HL-60 (cell line): ENCODE measurements at regions not wholly inside any gene's neighbourhood (a gene's known extent, or its start where the extent isn't known, plus 50 kb on each side); places are given as distances from the start of the nearest gene placed in this dataset.

Experiments used
- DNase-seq, 2 experiments: peaks; one replicate each; pipeline ENCODE4 v3.0.0-alpha.2; 2010 to 2020; ENCODE audit warnings: low read depth in 1 of 2, low spot score in 1 of 2
- H3K27ac ChIP-seq: fragments of 250-450 bp; sonication (Bioruptor Pico); replicated peaks from 2 replicates; pipeline ENCODE4 v1.5.1; 2020; ENCODE audit warnings: mild to moderate bottlenecking, moderate library complexity
- H3K27me3 ChIP-seq: fragments of 250-450 bp; sonication (Bioruptor Pico); 2 replicates; pipeline ENCODE4 v1.5.1; 2021; ENCODE audit warnings: mild to moderate bottlenecking, moderate library complexity; ENCODE audit not compliant: insufficient read depth, poor library complexity, severe bottlenecking
- H3K4me3 ChIP-seq: replicated peaks from 2 replicates; pipeline ENCODE4 v1.5.1; 2011; ENCODE audit warnings: mild to moderate bottlenecking, control low read depth, low read length; ENCODE audit not compliant: insufficient read depth
- CTCF ChIP-seq: IDR thresholded peaks from one replicate; pipeline ENCODE4 v1.5.1; 2011; ENCODE audit warnings: low read length, control low read depth, inconsistent platforms; ENCODE audit not compliant: insufficient read depth
- GABPA ChIP-seq: IDR thresholded peaks from 2 replicates; pipeline ENCODE4 v1.6.1; 2012; ENCODE audit warnings: low read depth
- POLR2AphosphoS5 ChIP-seq: IDR thresholded peaks from 2 replicates; pipeline ENCODE4 v1.6.1; 2012; ENCODE audit warnings: low read depth
- SPI1 ChIP-seq: IDR thresholded peaks from 2 replicates; pipeline ENCODE4 v1.6.1; 2012; ENCODE audit warnings: low read depth, mild to moderate bottlenecking, borderline replicate concordance
- TF ChIP-seq, protein P1 (sequence below): IDR thresholded peaks from 2 replicates; pipeline ENCODE4 v1.6.1; 2012; ENCODE audit warnings: low read depth; ENCODE audit not compliant: insufficient replicate concordance

DNA sequence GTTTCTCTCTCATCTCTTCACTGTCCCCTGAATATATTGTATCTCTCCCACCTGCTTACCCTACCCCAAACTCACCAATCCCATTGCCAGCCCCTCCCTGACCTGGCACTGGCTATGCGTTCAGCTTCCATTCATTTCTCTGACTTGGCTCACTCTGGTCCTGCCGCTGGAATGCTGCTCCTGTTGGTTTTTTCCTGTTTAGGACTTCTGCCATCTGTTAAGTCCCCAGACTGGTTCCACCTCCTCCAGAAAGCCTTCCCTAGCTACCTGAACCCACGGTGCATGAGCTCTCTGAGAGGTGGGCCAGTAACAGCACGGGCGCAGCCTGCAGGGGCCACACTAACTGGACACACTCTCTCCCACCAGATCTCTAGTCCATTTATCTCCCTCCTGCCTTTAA lies 80.2 kb downstream of the HIF1AN start:
- Histone ChIP-seq H3K27me3 (peaks cover 9% of the 10 kb centered on the region), H3K27ac (no peak overlapping the region), H3K4me3 (no peak overlapping the region)
- TF ChIP-seq GABPA: no peak
- TF ChIP-seq SPI1: no peak
- TF ChIP-seq CTCF: no peak
- TF ChIP-seq, protein P1, sequence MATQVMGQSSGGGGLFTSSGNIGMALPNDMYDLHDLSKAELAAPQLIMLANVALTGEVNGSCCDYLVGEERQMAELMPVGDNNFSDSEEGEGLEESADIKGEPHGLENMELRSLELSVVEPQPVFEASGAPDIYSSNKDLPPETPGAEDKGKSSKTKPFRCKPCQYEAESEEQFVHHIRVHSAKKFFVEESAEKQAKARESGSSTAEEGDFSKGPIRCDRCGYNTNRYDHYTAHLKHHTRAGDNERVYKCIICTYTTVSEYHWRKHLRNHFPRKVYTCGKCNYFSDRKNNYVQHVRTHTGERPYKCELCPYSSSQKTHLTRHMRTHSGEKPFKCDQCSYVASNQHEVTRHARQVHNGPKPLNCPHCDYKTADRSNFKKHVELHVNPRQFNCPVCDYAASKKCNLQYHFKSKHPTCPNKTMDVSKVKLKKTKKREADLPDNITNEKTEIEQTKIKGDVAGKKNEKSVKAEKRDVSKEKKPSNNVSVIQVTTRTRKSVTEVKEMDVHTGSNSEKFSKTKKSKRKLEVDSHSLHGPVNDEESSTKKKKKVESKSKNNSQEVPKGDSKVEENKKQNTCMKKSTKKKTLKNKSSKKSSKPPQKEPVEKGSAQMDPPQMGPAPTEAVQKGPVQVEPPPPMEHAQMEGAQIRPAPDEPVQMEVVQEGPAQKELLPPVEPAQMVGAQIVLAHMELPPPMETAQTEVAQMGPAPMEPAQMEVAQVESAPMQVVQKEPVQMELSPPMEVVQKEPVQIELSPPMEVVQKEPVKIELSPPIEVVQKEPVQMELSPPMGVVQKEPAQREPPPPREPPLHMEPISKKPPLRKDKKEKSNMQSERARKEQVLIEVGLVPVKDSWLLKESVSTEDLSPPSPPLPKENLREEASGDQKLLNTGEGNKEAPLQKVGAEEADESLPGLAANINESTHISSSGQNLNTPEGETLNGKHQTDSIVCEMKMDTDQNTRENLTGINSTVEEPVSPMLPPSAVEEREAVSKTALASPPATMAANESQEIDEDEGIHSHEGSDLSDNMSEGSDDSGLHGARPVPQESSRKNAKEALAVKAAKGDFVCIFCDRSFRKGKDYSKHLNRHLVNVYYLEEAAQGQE: no peak
- TF ChIP-seq POLR2AphosphoS5: no peak
- DNase-seq: no peak

DNA sequence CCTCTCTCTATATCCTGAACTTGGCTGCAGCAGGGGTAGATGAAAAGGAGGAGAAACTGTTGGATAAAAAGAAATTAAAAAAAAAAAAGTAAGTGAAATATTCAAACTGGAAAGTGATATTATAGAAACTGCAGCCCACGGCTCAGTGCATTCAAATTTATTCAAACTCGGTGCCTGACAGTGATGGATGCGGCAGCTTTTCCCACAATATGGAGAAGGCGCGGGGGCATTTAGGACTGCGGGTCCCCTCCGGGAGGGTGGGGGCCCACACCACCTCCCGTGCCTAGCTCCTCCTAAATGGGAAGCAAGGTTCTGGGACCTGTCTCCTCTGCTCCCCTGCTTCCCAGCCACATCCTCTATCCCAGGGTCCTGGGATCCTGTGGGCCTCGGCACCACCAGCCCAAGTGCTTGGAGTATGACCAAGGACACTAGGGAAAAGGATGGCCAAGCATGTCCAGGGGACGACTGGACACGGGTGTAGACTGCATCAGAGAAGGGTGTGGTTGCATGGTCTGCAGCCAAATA lies 82.4 kb downstream of the HIF1AN start:
- no peak for TF ChIP-seq SPI1
- no peak for TF ChIP-seq GABPA
- no peak for TF ChIP-seq POLR2AphosphoS5
- TF ChIP-seq, protein P1: no peak
- no peak for TF ChIP-seq CTCF
- H3K4me3 ChIP-seq: no peak overlapping the region
- no peak for DNase-seq
- H3K27me3 ChIP-seq: peaks cover 19% of the 10 kb centered on the region
- no peak overlapping the region for H3K27ac ChIP-seq

GRCh38 chr10:100618632-100619255 lies 83.0 kb downstream of the HIF1AN start:
- H3K27me3 ChIP-seq: peaks cover 22% of the 10 kb centered on the region
- H3K27ac ChIP-seq: no peak overlapping the region
- TF ChIP-seq, protein P1: no peak
- TF ChIP-seq CTCF (no peak), GABPA (no peak), POLR2AphosphoS5 (no peak), SPI1 (no peak)
- no peak for DNase-seq
- H3K4me3 ChIP-seq: no peak overlapping the region
